ENCODE measurements at regions not wholly inside any gene's neighbourhood (a gene's known extent, or its start where the extent isn't known, plus 50 kb on each side); places are given as distances from the start of the nearest gene placed in this dataset.

DNA sequence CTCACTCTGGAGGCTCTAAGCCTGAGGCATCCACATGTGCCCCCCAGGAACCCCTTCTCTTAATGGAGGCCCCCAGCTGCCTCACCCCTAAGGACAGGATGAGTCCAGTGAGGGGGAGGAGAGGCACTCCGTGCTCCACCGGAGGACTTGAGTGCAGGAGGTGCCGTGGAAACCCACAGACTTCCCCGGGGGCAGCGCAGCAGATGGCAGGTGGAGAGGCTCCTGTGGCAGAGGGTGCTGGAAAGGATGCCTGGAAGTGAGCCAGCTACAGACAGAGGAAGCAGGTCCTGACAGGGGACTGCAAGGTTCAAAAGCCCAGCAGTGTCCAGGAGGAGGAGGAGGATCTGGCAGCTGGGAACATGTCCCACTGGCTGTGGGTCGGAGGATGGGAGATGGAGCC, 1384.0 kb downstream of the TBC1D22A start:
- no peaks in the 10 kb centered on the region for H4K20me1 ChIP-seq (ENCODE audit: insufficient read depth, low read length)
- H3K4me2 ChIP-seq (ENCODE audit: low read depth, low read length), result no peak overlapping the region
- H3K4me3 ChIP-seq (ENCODE audit: low read length), result no peak overlapping the region
- no peaks in the 10 kb centered on the region for H3K36me3 ChIP-seq (replicated peaks; ENCODE audit: insufficient read depth, low read length)
- H3K9ac ChIP-seq (ENCODE audit: low read length), result no peak overlapping the region
- TF ChIP-seq, protein P1, sequence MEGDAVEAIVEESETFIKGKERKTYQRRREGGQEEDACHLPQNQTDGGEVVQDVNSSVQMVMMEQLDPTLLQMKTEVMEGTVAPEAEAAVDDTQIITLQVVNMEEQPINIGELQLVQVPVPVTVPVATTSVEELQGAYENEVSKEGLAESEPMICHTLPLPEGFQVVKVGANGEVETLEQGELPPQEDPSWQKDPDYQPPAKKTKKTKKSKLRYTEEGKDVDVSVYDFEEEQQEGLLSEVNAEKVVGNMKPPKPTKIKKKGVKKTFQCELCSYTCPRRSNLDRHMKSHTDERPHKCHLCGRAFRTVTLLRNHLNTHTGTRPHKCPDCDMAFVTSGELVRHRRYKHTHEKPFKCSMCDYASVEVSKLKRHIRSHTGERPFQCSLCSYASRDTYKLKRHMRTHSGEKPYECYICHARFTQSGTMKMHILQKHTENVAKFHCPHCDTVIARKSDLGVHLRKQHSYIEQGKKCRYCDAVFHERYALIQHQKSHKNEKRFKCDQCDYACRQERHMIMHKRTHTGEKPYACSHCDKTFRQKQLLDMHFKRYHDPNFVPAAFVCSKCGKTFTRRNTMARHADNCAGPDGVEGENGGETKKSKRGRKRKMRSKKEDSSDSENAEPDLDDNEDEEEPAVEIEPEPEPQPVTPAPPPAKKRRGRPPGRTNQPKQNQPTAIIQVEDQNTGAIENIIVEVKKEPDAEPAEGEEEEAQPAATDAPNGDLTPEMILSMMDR (IDR thresholded peaks at IDR 0.05; ENCODE audit: low read length), result no peak
- TF ChIP-seq EZH2phosphoT487 (IDR thresholded peaks at IDR 0.05; ENCODE audit: low read length), result no peak
- no peak for TF ChIP-seq EZH2 (optimal IDR thresholded peaks at IDR 0.05; ENCODE audit: low read depth, low read length)
- H3K79me2 ChIP-seq (ENCODE audit: low read length), result no peaks in the 10 kb centered on the region
- no peak overlapping the region for H2AFZ ChIP-seq (ENCODE audit: low read length)
- H3K9me2 ChIP-seq (replicated peaks; ENCODE audit: insufficient read depth, low read length), result no peaks in the 10 kb centered on the region
- no peaks in the 10 kb centered on the region for H3F3A ChIP-seq (ENCODE audit: insufficient read depth, low read length)
- no peak for DNase-seq
- H3K4me1 ChIP-seq (ENCODE audit: low read length), result no peaks in the 10 kb centered on the region
- H3K27ac ChIP-seq (ENCODE audit: low read length), result no peak overlapping the region
- H3K27me3 ChIP-seq (replicated peaks; ENCODE audit: insufficient read depth, low read length), result no peaks in the 10 kb centered on the region
- H3K9me3 ChIP-seq (replicated peaks; ENCODE audit: insufficient read depth, low read length), result no peaks in the 10 kb centered on the region

DNA sequence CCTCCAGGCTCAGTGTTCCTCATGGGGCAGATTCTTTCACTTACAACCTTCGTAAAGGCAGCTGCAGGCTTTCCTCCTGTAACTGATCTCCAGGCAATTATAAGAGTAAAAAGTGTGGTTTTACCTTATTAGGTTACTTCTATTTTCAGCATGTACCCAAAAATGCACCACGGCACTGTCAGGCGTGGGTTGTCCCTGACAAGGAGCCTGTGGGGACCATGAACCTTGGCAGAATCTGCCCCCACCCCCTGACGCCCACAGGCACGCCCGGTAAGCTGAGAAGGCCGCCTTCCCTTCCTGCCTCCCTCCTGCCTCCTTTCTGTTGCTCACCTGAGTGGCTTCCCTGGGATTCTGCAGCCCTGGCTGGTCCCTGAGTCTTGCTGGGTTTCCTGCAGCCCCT, 1383.3 kb downstream of the TBC1D22A start:
- Histone ChIP-seq H3K79me2 (ENCODE audit: low read length) (no peaks in the 10 kb centered on the region), H3K36me3 (replicated peaks; ENCODE audit: insufficient read depth, low read length) (no peaks in the 10 kb centered on the region), H3K9me3 (replicated peaks; ENCODE audit: insufficient read depth, low read length) (no peaks in the 10 kb centered on the region), H4K20me1 (ENCODE audit: insufficient read depth, low read length) (no peaks in the 10 kb centered on the region), H3K9me2 (replicated peaks; ENCODE audit: insufficient read depth, low read length) (no peaks in the 10 kb centered on the region), H2AFZ (ENCODE audit: low read length) (no peak overlapping the region), H3K4me2 (ENCODE audit: low read depth, low read length) (no peak overlapping the region), H3K4me1 (ENCODE audit: low read length) (no peaks in the 10 kb centered on the region), H3K9ac (ENCODE audit: low read length) (no peak overlapping the region), H3K27me3 (replicated peaks; ENCODE audit: insufficient read depth, low read length) (no peaks in the 10 kb centered on the region), H3K4me3 (ENCODE audit: low read length) (no peak overlapping the region), H3F3A (ENCODE audit: insufficient read depth, low read length) (no peaks in the 10 kb centered on the region), H3K27ac (ENCODE audit: low read length) (no peak overlapping the region)
- DNase-seq, result no peak
- TF ChIP-seq, protein P1 (IDR thresholded peaks at IDR 0.05; ENCODE audit: low read length), result no peak
- TF ChIP-seq EZH2phosphoT487 (IDR thresholded peaks at IDR 0.05; ENCODE audit: low read length), result no peak
- no peak for TF ChIP-seq EZH2 (optimal IDR thresholded peaks at IDR 0.05; ENCODE audit: low read depth, low read length)

DNA sequence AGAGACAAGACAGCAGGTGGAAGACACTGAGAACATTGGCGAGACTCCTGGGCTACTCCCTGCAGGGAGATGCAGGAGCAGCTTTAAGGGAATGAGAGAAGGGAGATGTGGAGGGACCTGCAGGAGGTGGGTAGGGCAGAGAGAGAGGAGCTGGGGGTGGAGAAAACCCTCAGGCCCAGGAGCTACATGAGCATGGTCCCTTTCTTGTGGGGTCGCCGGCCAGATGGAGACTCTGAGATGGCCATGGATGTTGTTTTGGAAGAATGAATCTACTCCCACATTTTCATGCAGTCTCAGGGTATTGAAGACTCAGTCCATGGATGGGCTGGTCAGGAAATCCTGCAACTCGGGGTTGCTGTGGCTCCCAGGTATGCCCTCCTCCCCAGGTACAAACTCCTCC, 1381.9 kb downstream of the TBC1D22A start:
- Histone ChIP-seq H3K27me3 (replicated peaks; ENCODE audit: insufficient read depth, low read length) (no peaks in the 10 kb centered on the region), H3K36me3 (replicated peaks; ENCODE audit: insufficient read depth, low read length) (no peaks in the 10 kb centered on the region), H3K9me2 (replicated peaks; ENCODE audit: insufficient read depth, low read length) (no peaks in the 10 kb centered on the region), H3K27ac (ENCODE audit: low read length) (no peak overlapping the region), H3K79me2 (ENCODE audit: low read length) (no peaks in the 10 kb centered on the region), H2AFZ (ENCODE audit: low read length) (no peak overlapping the region), H3K9ac (ENCODE audit: low read length) (no peak overlapping the region), H3F3A (ENCODE audit: insufficient read depth, low read length) (no peaks in the 10 kb centered on the region), H3K4me2 (ENCODE audit: low read depth, low read length) (no peak overlapping the region), H3K4me1 (ENCODE audit: low read length) (no peaks in the 10 kb centered on the region), H4K20me1 (ENCODE audit: insufficient read depth, low read length) (no peaks in the 10 kb centered on the region), H3K9me3 (replicated peaks; ENCODE audit: insufficient read depth, low read length) (no peaks in the 10 kb centered on the region), H3K4me3 (ENCODE audit: low read length) (no peak overlapping the region)
- no peak for DNase-seq
- TF ChIP-seq, protein P1 (IDR thresholded peaks at IDR 0.05; ENCODE audit: low read length), result no peak
- TF ChIP-seq EZH2phosphoT487 (IDR thresholded peaks at IDR 0.05; ENCODE audit: low read length), result no peak
- TF ChIP-seq EZH2 (optimal IDR thresholded peaks at IDR 0.05; ENCODE audit: low read depth, low read length), result no peak

Data from MM.1S (cell line).